ENCODE measurements at regions not wholly inside any gene's neighbourhood (a gene's known extent, or its start where the extent isn't known, plus 50 kb on each side); places are given as distances from the start of the nearest gene placed in this dataset.

GRCh38 chr5:174828804-174829510, 104.6 kb downstream of the MSX2 start:
- no peaks in the 10 kb centered on the region for H3K27me3 ChIP-seq
- no peaks in the 10 kb centered on the region for H3K36me3 ChIP-seq
- intact Hi-C loops (cut with DNase I; ENCODE audit: low total_unique reads) = no loop called here
- H3K27ac ChIP-seq = no peak overlapping the region
- no peaks in the 10 kb centered on the region for H3K4me1 ChIP-seq
- H3K9me3 ChIP-seq = no peaks in the 10 kb centered on the region
- no peak for TF ChIP-seq POLR2AphosphoS5 (IDR thresholded peaks at IDR 0.05)
- TF ChIP-seq POLR2A (IDR thresholded peaks at IDR 0.05) = no peak
- no peak for TF ChIP-seq CTCF (IDR thresholded peaks at IDR 0.05)
- DNase-seq (ENCODE audit: low spot score in 2 of 2) = no peak
- H3K4me3 ChIP-seq = no peak overlapping the region

GRCh38 chr5:174827558-174827957, 103.2 kb downstream of the MSX2 start:
- Histone ChIP-seq H3K4me3 (no peak overlapping the region), H3K4me1 (no peaks in the 10 kb centered on the region), H3K9me3 (no peaks in the 10 kb centered on the region), H3K27ac (no peak overlapping the region), H3K36me3 (no peaks in the 10 kb centered on the region), H3K27me3 (no peaks in the 10 kb centered on the region)
- no peak for TF ChIP-seq POLR2A (IDR thresholded peaks at IDR 0.05)
- no peak for TF ChIP-seq POLR2AphosphoS5 (IDR thresholded peaks at IDR 0.05)
- DNase-seq (ENCODE audit: low spot score in 2 of 2) = no peak
- intact Hi-C loops (cut with DNase I; ENCODE audit: low total_unique reads) = no loop called here

GRCh38 chr5:174825587-174825986, 101.2 kb downstream of the MSX2 start:
- Histone ChIP-seq H3K27me3 (no peaks in the 10 kb centered on the region), H3K4me1 (no peaks in the 10 kb centered on the region), H3K36me3 (no peaks in the 10 kb centered on the region), H3K9me3 (no peaks in the 10 kb centered on the region), H3K27ac (no peak overlapping the region), H3K4me3 (no peak overlapping the region)
- DNase-seq (ENCODE audit: low spot score in 2 of 2) = no peak
- intact Hi-C loops (cut with DNase I; ENCODE audit: low total_unique reads) = no loop called here
- TF ChIP-seq CTCF (IDR thresholded peaks at IDR 0.05) (no peak), POLR2A (IDR thresholded peaks at IDR 0.05) (no peak), POLR2AphosphoS5 (IDR thresholded peaks at IDR 0.05) (no peak)

GRCh38 chr5:174818430-174818829, 94.0 kb downstream of the MSX2 start:
- no peak overlapping the region for H3K4me3 ChIP-seq
- H3K27me3 ChIP-seq = no peaks in the 10 kb centered on the region
- no peaks in the 10 kb centered on the region for H3K4me1 ChIP-seq
- intact Hi-C loops (cut with DNase I; ENCODE audit: low total_unique reads) = no loop called here
- DNase-seq (ENCODE audit: low spot score in 2 of 2) = no peak
- H3K36me3 ChIP-seq = no peaks in the 10 kb centered on the region
- peaks cover 0 to 8% of the 10 kb centered on the region in 2 donors for H3K9me3 ChIP-seq
- no peak overlapping the region for H3K27ac ChIP-seq
- no peak for TF ChIP-seq CTCF (IDR thresholded peaks at IDR 0.05)
- TF ChIP-seq POLR2AphosphoS5 (IDR thresholded peaks at IDR 0.05) = no peak

GRCh38 chr5:174817610-174818009, 93.2 kb downstream of the MSX2 start:
- no peaks in the 10 kb centered on the region for H3K4me1 ChIP-seq
- no peaks in the 10 kb centered on the region for H3K36me3 ChIP-seq
- intact Hi-C loops (cut with DNase I; ENCODE audit: low total_unique reads) = no loop called here
- no peak overlapping the region for H3K27ac ChIP-seq
- TF ChIP-seq POLR2A (IDR thresholded peaks at IDR 0.05) = no peak
- no peak for TF ChIP-seq POLR2AphosphoS5 (IDR thresholded peaks at IDR 0.05)
- TF ChIP-seq CTCF (IDR thresholded peaks at IDR 0.05) = no peak
- no peak for DNase-seq (ENCODE audit: low spot score in 2 of 2)
- H3K4me3 ChIP-seq = no peak overlapping the region
- no peaks in the 10 kb centered on the region for H3K27me3 ChIP-seq
- peaks cover 0 to 8% of the 10 kb centered on the region in 2 donors for H3K9me3 ChIP-seq

All from breast epithelium (tissue), 4 donors.